Myocyte (in vitro differentiated cells): ENCODE measurements at regions not wholly inside any gene's neighbourhood (a gene's known extent, or its start where the extent isn't known, plus 50 kb on each side); places are given as distances from the start of the nearest gene placed in this dataset.

Experiments used
- DNase-seq: peaks from one replicate; pipeline ENCODE4 v3.0.0-alpha.2; 2012; ENCODE audit warnings: low read depth

DNA sequence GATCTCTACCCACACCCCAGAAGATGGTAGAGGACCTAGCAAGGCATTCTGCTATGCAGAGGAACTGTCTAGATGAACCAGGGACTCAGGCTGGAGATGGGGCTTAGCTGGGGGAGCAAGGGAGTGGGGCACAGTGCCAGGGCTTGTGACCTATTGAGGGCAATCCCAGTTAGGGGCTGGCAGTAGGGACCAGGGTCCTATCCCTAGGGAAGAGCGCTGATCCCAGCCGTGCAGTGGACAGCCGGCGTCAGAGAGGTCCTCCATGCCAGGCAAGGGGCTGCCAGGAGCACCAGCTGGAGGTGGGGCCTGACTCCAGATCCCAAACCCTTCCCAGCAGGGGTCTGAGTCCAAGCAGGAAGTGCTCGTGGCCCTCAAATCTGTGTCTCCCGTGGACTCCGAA lies 52.7 kb upstream of the NEURL1B start:
- DNase-seq = no peak

DNA sequence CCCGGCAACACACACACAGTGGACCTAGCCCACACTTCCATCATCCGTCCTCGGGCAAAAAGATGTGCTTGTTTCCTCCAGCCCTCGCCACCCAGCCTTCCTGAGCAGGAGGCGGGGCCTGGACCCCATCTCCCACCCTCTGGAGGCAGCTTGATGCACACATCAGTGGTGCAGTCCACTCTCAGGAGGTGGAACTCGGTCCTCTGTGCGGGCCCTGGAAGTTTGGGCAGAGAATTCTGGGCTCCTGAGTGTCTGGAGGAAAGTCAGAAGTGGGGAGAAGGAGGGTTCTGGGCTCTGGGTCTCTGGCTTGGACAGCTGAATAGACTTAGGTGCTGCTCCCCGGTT lies 54.0 kb upstream of the NEURL1B start:
- no peak for DNase-seq

DNA sequence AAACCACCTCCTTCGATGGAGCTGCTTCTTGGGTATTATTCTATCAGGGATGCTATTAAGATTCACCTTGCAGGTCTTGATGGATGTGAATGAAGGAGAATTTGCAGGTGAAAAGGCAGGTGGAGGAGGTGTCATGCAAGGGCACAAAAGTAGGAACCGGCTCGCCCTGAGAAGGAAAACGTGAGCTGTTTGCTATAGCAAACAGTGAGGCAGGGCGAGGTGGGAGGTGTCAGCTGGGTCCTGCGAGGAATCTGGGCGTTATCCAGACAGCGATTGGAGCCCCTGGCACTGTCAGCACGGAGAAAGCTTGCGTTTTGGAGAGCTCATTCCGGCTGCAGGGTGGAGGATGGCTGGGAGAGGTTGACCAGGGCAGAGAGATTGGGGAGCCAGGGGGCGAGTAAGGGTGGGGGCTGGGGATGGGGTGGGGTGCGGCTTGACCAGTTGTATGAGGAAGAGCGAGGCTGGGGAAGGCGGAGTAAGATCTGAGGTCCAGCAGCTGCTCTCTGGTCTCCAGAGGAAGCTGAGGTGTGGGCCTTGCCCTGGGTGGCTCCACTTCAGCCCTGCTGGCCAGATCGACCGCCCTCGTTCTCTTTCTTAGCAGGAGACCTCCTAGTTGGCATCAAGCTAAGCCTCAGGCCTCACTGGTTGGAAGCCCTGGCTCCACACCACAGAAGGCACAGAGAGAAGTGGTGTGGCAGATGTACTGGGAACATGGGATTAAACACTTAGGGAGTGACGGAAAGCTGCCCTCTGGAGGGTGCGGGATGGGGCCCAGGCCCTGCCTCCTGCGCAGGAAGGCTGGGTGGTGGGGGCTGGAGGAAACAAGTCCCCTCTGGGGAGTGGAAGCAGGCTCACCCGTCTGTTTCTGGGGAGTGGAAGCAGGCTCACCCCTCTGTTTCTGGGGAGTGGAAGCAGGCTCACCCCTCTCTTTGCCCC lies 54.7 kb upstream of the NEURL1B start:
- peak; percentile 14 for DNase-seq

DNA sequence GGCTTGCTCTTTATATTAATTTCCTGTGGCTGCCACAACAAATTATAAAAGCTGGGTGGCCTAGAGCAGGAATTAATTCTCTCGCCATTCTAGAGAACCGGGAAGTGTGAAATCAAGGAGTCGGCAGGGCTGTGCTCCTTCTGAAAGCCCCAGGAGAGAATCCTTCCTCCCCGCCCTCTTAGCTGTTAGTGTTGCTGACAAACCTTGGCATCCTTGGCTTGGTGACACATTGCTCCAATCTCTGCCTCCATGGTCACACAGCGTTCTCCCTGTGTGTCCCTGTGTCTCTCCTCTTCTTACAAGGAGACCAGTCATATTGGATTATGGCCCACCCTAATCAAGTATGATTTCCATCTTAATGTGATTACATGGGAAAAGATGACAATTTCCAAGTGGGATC lies 55.9 kb upstream of the NEURL1B start:
- DNase-seq = no peak

DNA sequence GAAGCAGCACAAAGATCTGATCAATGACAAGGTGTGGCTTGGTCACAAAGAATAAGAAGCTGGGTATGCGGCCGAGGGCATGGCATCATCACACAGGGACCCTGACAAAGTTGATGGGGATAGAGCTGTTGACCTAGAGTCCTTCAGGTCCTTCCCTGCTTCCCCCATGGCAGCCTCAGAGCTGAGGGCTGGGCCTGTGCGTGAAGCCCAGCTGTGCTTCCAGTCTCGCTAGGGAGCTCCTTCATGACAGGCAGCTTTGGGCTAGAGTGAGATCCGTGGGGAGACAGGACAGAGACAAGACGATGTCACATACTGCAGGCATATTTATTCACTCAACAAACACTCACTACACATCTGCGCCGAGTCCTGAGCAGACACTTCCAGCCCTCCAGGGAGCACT lies 56.4 kb upstream of the NEURL1B start:
- no peak for DNase-seq

DNA sequence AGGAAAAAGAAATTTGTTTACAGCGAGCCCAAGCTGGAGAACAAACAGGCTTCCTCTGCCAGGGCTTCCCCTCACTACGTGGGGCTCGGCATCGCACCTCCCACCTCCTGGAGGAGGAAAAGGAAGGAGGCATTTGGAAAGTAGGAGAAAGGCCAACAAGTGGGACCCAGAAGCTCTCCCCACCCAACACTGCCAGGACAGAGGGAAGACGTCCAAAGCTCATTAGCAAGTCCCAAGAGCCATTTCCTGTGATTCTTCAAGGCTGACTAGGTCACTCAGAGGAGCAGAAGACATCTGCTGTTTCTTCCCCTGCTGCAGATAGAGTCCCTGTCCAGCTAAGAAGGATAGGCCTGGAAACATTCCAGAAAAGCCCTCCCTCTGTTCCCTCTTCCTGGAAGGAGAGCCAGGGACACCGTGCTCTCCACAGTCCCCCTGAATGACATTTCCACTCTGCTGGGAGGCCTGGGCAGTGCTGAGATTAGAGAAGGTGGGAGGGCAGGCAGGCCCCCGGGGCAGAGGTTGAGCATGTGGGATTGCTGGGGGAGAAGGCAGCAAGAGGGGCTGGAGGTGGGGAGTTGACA lies 57.0 kb upstream of the NEURL1B start:
- DNase-seq = no peak

DNA sequence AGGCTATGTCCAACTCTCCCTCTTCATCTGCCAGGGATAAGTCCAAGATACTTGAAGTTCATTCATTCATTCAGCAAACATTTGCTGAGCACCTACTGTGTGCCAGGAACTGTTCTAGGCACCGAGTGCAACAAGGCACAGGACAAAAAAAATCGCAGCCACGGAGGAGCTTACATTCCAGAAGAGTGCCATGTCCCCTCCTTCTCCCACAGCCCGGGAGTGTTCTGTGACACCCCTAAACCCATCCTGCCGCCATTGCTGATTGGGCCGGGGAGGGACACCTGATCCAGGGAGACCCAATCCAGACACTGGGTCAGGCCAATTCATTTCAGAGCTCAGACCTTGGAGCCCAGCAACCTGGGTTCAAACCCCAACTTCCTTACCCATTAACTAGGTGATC lies 58.1 kb upstream of the NEURL1B start:
- DNase-seq = no peak

DNA sequence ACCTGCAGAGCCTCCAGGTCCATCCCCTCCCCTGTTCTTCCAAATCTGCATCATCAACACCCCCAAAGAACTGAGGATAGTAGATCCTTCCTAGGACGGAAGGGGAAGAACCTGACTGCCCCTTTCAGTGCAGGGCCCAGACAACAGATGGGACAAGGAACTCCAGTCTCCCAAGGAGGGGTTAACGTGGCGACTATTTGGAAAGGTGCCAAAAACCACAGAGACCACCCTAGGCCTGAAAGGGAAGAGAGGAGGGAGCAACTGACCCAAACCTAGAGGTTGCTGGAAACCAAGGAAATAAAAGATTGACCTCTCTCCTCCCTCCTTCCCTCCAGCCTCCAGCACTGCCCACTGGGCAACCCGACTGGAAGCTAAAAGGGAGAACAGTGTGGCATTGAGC lies 59.7 kb upstream of the NEURL1B start:
- no peak for DNase-seq

DNA sequence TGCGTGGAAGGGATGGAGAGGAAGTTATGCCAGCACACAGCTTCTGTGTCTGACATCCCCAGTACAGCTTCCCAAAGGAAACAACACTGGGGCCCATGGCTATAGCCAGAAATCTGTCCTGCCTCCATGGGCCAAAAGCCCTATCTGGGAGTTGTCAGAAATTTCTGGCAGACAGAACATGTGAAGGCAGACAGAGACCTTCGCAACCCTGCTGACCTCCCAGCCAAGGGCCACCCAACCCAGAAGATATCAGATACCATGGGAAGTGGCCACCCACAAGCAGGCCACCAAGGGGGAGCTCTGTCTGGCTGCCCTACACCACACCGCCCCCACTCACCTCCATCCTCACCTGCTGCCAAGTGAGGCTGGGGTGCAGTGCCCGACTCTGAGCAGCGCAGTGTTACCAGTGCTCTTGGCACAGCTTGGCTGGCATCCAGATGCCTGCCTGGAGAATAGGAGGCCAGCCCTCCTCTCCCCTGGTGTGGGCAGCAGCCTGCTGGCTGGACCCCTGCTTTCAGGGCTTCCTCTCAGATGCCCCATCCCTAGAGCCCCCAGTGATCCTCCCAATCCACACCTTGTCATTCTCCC lies 61.6 kb upstream of the NEURL1B start:
- no peak for DNase-seq

DNA sequence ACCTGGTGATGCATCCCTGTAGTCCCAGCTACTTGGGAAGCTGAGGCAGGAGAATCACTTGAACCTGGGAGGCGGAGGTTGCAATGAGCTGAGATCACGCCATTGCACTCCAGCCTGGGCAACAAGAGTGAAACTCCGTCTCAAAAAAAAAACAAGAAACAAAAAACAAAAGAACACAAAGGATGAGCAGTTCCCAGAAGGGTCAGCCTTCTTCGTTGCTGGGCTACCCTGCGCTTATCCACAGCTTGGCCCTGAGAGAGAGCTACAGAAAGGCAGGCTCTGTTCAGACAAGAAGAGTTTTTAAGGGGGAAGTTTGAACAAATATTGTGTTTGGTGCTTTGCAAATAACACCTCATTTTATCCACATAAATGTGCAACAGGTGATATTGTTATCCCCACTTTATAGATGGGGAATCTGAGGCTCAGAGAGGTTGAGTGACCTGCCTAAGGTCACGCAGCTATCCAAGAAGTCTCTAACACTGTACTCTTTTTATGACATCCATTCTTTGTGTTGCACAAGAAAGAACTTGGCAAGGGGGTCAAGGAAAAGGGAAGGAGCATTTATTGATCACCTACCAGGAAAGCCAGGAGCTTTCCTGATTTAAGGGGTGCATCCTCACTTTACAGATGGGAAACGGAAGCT lies 63.7 kb upstream of the NEURL1B start:
- DNase-seq = no peak

DNA sequence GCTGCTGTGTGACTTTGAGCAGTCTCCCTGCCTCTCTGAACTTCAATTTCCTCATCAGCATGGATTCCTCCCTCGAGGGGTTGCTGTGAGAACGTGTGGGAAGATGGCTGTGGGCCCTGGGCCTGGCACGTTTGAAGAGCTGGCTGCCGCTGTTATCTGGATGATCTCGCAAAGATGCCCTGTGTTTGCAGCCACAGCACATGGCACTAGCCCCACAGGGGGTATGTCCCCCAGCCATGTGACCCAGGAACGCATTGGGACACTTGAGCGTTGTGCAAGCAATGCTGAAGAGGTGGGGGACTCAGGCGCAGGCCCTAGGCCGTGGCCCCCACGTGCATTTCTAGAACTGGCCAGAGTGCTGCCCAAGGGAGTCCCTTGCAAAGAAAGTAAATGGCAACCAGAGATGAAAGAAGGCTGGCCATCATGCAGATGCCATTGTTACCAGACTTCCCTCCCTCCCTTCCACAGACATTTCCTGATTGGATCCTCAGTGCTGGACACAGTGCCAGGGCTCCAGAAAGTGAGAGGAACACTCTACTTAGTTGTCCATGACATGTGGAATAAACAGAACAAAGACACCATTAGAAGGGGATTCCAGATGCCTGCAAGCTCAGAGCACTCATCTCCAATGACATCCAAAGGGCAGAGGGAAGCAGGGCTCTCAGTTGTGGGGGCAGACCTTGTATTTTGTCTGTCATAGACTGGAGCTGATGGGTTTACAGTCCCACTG lies 65.1 kb upstream of the NEURL1B start:
- no peak for DNase-seq

DNA sequence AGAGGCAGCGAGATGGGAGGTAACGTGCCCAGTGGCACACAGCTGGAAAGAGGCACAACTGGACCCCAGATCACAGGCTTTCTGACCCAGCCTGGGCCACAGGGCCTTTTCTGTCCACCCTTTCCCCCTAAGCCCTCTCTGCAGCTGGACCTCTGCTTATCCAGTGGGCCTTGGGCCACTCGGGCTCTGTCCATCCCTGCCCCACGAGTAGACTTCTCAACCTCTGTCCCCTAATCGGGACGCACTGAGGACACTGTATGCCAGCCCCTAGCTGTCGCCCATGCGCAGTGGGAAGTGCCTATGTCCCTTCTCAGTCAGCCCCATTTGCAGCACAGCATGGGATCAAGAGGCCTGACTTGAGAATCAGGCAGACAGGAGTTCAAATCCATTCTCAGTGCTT lies 65.6 kb upstream of the NEURL1B start:
- no peak for DNase-seq

DNA sequence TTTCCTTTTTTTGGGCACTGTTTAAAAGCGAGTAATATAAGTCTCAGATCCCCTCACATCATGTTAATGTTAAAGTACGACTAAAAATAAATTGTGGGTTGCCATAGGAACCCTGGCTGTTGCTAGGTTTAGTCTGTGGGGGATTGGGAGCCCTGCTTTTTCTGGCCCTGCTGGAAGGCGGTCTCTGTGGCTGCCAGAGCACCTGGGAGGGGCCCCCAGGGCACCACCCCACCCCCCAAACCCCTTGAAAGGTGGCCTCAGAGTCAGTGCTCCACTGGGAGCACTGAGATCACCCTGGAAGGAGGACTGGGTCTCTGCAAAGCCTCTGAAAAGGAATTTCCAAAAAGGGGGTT lies 66.2 kb upstream of the NEURL1B start:
- DNase-seq = no peak

DNA sequence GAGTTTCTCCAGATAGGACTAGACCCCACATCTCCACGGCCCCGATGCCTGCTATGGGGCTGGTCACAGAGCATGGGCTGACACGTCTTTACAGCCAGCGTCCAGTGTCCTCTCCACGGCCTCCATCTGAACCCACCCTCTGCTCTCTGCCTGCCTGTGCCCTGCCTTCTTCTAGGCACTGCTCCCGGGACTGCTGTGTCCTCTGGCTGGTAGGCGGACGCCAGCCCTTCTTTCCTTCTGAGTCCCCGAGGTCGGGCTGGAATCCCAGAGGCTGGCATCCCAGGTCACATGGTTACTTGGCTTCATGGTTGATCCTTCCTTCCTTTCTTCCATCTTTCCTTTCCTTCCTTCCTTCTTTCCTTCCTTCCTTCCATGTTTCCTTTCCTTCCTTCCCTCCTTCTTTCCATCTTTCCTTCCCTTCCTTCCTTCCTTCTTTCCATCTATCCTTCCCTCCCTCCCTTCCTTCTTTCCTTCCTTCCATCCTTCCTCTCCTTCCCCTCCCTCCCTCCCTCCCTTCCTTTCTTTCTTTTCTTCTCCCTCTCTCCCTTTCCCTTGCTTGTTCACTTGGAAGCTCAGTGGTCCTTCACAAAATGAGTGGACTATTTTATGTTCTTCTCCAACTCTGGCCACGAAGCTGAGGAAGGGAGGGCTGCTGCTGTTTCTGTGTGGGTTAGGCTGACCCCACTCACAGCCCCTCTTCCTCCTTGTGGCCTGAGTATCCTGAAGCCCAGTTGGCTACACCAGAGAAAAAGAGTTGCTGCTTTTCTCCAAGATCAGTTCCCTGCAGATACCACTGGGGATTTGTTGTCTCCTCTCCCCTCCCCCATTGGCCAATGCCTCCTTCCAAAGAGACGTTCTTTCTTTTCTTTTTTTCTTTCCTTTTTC lies 66.8 kb upstream of the NEURL1B start:
- no peak for DNase-seq

DNA sequence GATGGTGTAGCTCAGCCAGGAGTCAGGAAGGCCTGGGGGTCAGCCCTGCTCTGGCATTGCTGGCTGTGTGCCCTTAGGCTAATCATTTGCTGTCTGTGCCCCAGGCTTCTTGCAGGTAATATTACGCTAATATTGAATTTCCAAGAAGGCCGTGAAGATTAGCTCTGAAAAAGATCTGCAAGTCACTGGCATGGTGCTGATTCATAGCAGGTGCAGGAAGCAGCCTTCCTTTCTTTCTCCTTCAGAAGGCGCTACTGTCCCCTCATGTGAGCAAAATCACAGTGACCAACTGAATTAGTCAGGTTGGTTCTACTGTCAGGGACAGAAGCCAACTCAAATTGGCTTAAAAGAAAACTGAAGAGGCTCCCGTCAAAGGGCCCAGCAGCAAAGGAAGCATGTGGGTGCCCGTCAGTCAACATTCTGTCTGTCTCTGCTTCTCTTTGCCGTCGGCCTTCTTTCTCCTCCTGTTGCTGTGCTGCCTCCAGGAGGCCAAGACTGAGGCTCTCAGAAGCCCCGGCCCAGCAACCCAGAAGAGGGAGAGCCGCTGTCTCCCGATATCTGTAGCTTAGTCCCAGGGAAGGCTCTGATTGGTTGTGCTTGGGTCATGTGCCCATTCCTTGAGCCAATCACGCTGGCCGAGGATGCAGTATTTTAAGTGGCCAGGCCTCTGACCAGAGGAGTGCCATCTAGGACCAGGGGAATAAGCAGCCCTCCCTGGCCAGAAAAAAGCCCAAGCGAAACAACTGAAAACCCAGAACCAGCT lies 67.8 kb upstream of the NEURL1B start:
- DNase-seq = no peak

DNA sequence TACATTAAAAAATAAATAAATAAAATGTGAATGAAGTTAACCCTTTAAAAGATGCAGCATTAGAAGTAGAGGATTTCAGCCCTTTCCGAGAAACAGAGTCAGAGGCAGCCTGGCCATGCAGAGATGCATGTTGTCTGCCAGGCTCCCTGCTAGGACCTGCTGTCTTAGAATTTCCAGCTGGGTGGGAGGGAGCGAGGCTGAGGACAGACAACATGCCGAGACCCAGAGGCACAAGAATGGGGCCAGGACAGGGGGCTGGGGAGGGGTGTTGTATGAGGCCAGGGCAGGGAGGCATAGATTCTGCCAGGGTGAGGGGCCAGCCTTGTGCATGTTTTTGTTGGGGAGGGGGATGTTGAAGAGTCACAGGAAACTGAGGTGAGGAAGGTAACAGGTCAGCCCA lies 68.6 kb upstream of the NEURL1B start:
- DNase-seq = no peak

DNA sequence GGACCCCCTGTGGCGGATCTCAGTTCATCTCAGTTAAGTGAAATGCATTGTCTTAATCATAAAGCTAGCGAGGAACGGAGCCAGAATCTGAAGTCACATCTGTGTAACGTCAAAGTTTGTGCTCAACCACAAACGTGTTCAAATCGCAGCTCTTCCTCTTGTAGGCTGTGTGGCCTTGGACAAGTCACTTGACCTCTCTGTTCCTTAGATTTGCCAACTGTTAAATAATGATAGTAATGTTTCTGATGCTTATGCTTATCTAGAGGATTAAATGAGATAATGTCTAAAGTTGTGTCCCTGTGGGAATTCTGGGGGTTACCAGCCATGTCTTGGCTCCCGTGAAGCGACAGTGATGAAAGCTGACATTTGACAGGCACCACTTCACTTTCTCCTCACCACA lies 69.2 kb upstream of the NEURL1B start:
- DNase-seq = no peak

DNA sequence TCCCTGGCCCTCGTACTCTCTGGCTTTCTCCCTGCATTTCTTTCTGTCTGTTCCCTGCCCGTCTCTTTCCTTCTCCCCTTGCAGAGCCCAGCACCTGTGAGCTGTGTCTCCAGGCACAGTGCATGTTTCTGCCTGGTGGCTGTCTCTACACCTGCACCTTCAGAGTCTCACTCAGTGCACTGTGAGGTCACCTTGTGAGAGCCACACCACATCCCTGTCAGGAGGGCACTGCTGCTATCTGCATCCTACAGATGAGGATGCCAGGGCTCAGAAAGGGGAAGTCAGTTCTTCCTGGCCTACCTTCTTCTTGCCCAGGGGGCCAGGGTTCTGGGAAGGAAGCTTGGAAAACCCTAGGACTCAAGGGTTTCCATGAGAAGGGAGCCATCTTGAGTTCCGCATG lies 69.7 kb upstream of the NEURL1B start:
- no peak for DNase-seq

DNA sequence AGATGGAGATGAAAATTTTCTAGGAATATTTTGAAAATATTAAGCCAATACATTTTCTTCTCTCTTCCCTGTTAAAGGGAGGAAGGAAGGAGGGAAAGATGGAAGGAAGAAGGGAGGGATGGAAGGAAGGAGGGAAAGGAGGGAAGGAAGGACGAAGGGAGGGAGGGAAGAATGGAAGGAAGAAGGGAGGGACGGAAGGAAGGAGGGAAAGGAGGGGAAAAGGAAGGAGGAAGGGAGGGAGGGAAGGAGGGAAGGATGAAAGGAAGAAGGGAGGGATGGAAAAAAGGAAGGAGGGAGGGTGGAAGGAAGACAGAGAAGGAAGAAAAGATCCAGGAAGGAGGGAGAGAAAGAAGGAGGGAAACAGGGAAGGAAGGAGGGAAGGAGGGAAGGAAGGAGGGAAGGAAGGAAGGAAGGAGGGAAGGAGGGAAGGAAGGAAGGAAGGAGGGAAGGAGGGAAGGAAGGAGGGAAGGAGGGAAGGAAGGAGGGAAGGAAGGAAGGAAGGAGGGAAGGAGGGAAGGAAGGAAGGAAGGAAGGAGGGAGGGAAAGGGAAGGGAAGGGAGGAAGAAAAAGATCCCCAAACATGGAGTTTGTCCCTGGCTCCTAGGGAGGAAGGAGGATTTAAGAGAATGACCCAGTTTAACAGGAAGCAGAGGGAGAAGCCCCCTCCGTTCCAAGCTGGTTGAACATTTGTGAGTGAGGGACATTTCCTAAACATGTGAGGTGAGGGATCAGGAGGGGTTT lies 70.3 kb upstream of the NEURL1B start:
- no peak for DNase-seq
